ENCODE measurements at regions not wholly inside any gene's neighbourhood (a gene's known extent, or its start where the extent isn't known, plus 50 kb on each side); places are given as distances from the start of the nearest gene placed in this dataset.

DNA sequence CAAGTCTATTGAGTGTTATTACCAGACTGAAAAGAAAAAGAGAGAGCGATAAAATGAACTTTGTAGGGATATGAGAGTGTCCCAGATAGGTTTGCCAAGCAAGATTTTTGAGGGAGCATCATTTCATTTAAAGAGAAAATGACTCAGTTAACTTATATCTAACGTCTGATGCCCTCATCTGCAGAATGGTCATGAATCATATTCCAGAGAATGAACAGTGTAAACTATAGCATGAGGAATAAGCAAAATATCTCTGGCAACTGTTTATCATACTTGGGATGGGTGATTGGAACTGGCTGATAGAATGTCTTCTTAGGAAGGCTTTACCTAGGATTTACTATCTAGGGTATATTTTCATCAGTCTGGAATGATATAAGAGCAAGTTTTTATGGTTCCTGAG lies 289.4 kb downstream of the CMPK2 start:
- TF ChIP-seq FOXP2 (optimal IDR thresholded peaks at IDR 0.05; ENCODE audit: borderline replicate concordance, extremely low read depth, extremely low read length, insufficient read depth) (no peak), POLR2AphosphoS5 (IDR thresholded peaks at IDR 0.05; ENCODE audit: low read depth, low read length) (no peak), TAF1 (IDR thresholded peaks at IDR 0.05; ENCODE audit: borderline replicate concordance, insufficient read depth, low read length) (no peak), SIN3A (IDR thresholded peaks at IDR 0.05; ENCODE audit: borderline replicate concordance, insufficient read depth, low read length) (no peak)
- TF ChIP-seq, protein P1, sequence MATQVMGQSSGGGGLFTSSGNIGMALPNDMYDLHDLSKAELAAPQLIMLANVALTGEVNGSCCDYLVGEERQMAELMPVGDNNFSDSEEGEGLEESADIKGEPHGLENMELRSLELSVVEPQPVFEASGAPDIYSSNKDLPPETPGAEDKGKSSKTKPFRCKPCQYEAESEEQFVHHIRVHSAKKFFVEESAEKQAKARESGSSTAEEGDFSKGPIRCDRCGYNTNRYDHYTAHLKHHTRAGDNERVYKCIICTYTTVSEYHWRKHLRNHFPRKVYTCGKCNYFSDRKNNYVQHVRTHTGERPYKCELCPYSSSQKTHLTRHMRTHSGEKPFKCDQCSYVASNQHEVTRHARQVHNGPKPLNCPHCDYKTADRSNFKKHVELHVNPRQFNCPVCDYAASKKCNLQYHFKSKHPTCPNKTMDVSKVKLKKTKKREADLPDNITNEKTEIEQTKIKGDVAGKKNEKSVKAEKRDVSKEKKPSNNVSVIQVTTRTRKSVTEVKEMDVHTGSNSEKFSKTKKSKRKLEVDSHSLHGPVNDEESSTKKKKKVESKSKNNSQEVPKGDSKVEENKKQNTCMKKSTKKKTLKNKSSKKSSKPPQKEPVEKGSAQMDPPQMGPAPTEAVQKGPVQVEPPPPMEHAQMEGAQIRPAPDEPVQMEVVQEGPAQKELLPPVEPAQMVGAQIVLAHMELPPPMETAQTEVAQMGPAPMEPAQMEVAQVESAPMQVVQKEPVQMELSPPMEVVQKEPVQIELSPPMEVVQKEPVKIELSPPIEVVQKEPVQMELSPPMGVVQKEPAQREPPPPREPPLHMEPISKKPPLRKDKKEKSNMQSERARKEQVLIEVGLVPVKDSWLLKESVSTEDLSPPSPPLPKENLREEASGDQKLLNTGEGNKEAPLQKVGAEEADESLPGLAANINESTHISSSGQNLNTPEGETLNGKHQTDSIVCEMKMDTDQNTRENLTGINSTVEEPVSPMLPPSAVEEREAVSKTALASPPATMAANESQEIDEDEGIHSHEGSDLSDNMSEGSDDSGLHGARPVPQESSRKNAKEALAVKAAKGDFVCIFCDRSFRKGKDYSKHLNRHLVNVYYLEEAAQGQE (IDR thresholded peaks at IDR 0.05; ENCODE audit: insufficient read depth in 1 of 2, low read depth in 2 of 2, low read length in 2 of 2), result no peak

DNA sequence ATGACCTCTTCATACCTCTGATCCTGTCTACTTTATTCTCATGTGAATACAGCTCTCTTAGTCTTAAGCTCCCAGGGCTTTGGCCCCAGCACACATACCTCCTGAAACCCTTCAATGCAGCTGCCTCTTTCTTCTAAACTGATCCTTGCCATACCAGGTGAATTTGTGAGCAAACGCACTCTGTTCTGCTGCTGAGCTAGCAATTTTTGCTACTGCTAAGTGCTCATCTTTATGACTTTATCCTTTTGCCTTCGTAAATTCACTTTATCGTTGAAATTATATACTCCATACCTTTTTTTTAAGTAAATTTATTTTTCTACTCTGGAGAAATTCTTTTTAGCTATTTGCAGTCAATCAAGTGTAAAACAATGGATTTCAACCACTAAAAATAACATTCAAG lies 287.7 kb downstream of the CMPK2 start:
- TF ChIP-seq, protein P1 (IDR thresholded peaks at IDR 0.05; ENCODE audit: insufficient read depth in 1 of 2, low read depth in 2 of 2, low read length in 2 of 2), result no peak
- TF ChIP-seq POLR2AphosphoS5 (IDR thresholded peaks at IDR 0.05; ENCODE audit: low read depth, low read length) (no peak), TAF1 (IDR thresholded peaks at IDR 0.05; ENCODE audit: borderline replicate concordance, insufficient read depth, low read length) (no peak)

DNA sequence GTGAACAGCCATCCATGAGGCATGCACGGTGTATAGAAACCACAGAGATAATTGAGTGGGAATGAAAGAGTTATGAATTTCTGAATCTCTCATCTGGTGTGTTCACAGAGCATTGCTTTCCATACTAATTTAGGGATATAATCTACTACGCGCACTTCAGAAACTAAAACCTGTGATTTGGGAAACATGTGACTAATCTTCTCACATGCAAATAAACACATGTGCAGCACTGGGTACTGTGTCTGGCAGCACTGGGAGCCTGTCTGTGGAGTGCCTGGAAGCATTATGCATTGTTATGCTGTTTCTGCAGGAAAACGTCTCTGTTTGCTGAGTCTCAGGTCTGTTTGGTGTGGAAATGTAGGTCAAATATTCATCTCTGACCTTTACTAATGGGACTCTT lies 287.3 kb downstream of the CMPK2 start:
- TF ChIP-seq, protein P1 (IDR thresholded peaks at IDR 0.05; ENCODE audit: insufficient read depth in 1 of 2, low read depth in 2 of 2, low read length in 2 of 2), result no peak
- TF ChIP-seq SIN3A (IDR thresholded peaks at IDR 0.05; ENCODE audit: borderline replicate concordance, insufficient read depth, low read length) (no peak), FOXP2 (optimal IDR thresholded peaks at IDR 0.05; ENCODE audit: borderline replicate concordance, extremely low read depth, extremely low read length, insufficient read depth) (no peak), POLR2AphosphoS5 (IDR thresholded peaks at IDR 0.05; ENCODE audit: low read depth, low read length) (no peak), TAF1 (IDR thresholded peaks at IDR 0.05; ENCODE audit: borderline replicate concordance, insufficient read depth, low read length) (no peak)

DNA sequence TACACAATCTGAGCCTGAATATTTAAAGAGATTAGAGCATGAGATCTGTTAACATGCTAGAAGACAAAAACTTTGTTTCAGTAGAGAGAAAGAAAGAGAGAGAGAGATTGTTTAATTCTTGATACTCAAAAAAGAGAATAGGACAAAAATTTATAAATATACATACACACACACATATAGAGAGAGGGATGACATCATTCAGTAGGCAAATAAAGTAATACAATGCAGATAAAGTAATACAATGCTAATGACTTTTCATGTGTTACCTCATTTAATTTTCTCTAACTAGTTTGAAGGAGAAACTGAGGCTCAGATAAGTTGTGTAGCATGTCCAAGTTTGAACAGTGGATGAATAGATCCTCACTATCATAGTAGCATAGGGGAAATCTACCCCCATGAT lies 286.4 kb downstream of the CMPK2 start:
- TF ChIP-seq TAF1 (IDR thresholded peaks at IDR 0.05; ENCODE audit: borderline replicate concordance, insufficient read depth, low read length) (no peak), FOXP2 (optimal IDR thresholded peaks at IDR 0.05; ENCODE audit: borderline replicate concordance, extremely low read depth, extremely low read length, insufficient read depth) (no peak), POLR2AphosphoS5 (IDR thresholded peaks at IDR 0.05; ENCODE audit: low read depth, low read length) (no peak), SIN3A (IDR thresholded peaks at IDR 0.05; ENCODE audit: borderline replicate concordance, insufficient read depth, low read length) (no peak)
- TF ChIP-seq, protein P1 (IDR thresholded peaks at IDR 0.05; ENCODE audit: insufficient read depth in 1 of 2, low read depth in 2 of 2, low read length in 2 of 2), result no peak

GRCh38 chr2:6580982-6581381 lies 284.7 kb downstream of the CMPK2 start:
- TF ChIP-seq, protein P1 (IDR thresholded peaks at IDR 0.05; ENCODE audit: insufficient read depth in 1 of 2, low read depth in 2 of 2, low read length in 2 of 2), result no peak
- TF ChIP-seq FOXP2 (optimal IDR thresholded peaks at IDR 0.05; ENCODE audit: borderline replicate concordance, extremely low read depth, extremely low read length, insufficient read depth) (no peak), TAF1 (IDR thresholded peaks at IDR 0.05; ENCODE audit: borderline replicate concordance, insufficient read depth, low read length) (no peak), POLR2AphosphoS5 (IDR thresholded peaks at IDR 0.05; ENCODE audit: low read depth, low read length) (no peak), SIN3A (IDR thresholded peaks at IDR 0.05; ENCODE audit: borderline replicate concordance, insufficient read depth, low read length) (no peak)

Measured in PFSK-1 (cell line).